BE2C (cell line): ENCODE measurements at regions not wholly inside any gene's neighbourhood (a gene's known extent, or its start where the extent isn't known, plus 50 kb on each side); places are given as distances from the start of the nearest gene placed in this dataset.
"Not testable (repeated sequence)": the region's sequence is repeated elsewhere in the genome, so short reads cannot be mapped to it uniquely, and the experiment has no call there.

ENCODE experiments used
- DNase-seq: peaks from one replicate; pipeline ENCODE4 v3.0.0-alpha.2; 2020
- H3K27me3 ChIP-seq: fragments of 250-450 bp; sonication (Bioruptor Pico); 2 replicates; pipeline ENCODE4 v1.5.1; 2020; ENCODE audit warnings: mild to moderate bottlenecking
- H3K36me3 ChIP-seq: fragments of 250-450 bp; sonication (Bioruptor Pico); 2 replicates; pipeline ENCODE4 v1.5.1; 2020; ENCODE audit warnings: mild to moderate bottlenecking
- H3K4me1 ChIP-seq: fragments of 250-450 bp; sonication (Bioruptor Pico); 2 replicates; pipeline ENCODE4 v1.5.1; 2020
- H3K4me3 ChIP-seq: 2 replicates; pipeline ENCODE4 v1.5.1; 2011; ENCODE audit warnings: low read depth, low read length
- H3K9me3 ChIP-seq: fragments of 250-450 bp; sonication (Bioruptor Pico); 2 replicates; pipeline ENCODE4 v1.5.1; 2020
- TF ChIP-seq, protein P1 (sequence below): IDR thresholded peaks from 2 replicates; pipeline ENCODE4 v1.5.1; 2012; ENCODE audit warnings: mild to moderate bottlenecking, low read depth, low read length

- no peaks in the 10 kb centered on the region for H3K4me1 ChIP-seq
- H3K27me3 ChIP-seq: no peaks in the 10 kb centered on the region
- no peak for DNase-seq
- H3K9me3 ChIP-seq: no peaks in the 10 kb centered on the region; the same call in 1 of the 2 replicates
- H3K36me3 ChIP-seq: no peaks in the 10 kb centered on the region
- TF ChIP-seq, protein P1, sequence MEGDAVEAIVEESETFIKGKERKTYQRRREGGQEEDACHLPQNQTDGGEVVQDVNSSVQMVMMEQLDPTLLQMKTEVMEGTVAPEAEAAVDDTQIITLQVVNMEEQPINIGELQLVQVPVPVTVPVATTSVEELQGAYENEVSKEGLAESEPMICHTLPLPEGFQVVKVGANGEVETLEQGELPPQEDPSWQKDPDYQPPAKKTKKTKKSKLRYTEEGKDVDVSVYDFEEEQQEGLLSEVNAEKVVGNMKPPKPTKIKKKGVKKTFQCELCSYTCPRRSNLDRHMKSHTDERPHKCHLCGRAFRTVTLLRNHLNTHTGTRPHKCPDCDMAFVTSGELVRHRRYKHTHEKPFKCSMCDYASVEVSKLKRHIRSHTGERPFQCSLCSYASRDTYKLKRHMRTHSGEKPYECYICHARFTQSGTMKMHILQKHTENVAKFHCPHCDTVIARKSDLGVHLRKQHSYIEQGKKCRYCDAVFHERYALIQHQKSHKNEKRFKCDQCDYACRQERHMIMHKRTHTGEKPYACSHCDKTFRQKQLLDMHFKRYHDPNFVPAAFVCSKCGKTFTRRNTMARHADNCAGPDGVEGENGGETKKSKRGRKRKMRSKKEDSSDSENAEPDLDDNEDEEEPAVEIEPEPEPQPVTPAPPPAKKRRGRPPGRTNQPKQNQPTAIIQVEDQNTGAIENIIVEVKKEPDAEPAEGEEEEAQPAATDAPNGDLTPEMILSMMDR: no peak
- H3K4me3 ChIP-seq: no peak overlapping the region
Observed at GRCh38 chr9:78143281-78144007, 92.4 kb upstream of the CEP78 start.

DNA sequence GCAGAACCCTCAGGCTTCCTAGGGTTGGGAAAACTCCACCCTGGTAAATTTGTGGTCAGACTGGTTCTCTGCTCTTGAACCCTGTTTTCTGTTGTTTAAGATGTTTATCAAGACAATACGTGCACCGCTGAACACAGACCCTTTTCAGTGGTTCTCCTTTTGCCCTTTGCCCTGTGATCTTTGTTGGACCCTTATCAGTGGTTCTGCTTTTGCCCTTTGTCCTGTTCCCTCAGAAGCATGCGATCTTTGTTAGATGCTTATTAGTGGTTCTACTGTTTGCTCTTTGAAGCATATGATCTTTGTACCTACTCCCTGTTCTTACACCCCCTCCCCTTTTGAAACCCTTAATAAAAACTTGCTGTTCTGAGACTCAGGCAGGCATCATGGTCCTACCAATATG, 93.6 kb upstream of the CEP78 start:
- DNase-seq, H3K9me3 ChIP-seq, H3K4me3 ChIP-seq, H3K27me3 ChIP-seq, H3K36me3 ChIP-seq, H3K4me1 ChIP-seq: not testable (repeated sequence)

- H3K4me3 ChIP-seq: no peak overlapping the region
- no peaks in the 10 kb centered on the region for H3K9me3 ChIP-seq
- no peaks in the 10 kb centered on the region for H3K4me1 ChIP-seq
- H3K27me3 ChIP-seq: no peaks in the 10 kb centered on the region
- DNase-seq: no peak
- TF ChIP-seq, protein P1: no peak
- no peaks in the 10 kb centered on the region for H3K36me3 ChIP-seq
Observed at GRCh38 chr9:78133751-78134150, 102.1 kb upstream of the CEP78 start.

DNA sequence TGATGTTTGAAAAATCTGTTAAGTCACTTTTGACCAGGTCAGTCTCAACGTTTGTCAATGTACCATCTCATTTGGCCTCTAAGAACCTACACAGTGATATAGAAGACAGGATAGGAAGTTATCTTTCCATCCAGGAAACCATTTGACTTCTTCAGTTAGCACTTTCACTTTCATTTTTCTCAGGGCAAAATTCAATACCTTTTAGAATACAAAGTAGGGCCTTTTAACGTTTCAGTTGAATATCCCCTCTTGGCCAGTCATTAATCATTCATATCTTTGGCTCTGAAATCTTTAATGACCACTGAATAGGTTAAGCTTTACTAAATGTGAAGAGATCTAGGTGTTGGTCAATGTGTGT, 101.1 kb upstream of the GNAQ start:
- H3K4me3 ChIP-seq: no peak overlapping the region

DNA sequence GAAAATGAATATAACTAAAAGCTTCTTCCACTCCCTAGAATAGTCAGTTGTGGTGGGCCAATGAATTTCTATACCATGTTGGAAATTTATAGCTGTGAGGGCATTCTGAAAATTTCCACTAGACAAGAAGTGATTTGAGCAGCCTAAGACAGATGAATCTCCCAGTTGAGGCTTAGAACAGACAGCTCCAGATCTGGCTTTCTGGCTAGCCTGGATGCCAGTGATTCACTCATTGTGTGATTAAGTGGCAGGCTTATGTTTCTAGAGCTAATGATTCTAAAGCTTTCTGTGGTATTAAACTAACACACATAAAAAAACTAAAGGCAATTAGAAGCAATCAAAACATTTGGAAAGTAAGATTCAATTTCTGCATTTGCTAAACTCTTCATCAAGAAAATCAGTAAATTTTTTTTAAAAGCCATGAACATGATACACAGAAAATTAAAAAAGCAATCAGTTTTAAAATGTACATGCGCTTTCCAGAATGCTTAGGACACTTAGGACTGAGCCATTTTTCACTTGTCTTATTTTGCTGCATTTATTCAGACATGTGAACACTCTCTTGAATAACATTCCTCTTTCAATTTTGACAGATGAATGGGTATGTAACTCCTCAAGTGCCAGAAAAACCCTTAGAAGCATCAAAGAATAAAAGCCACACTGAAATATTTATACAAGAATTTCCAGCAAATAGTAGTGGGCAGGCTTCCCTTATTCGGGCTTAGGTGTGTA, 100.5 kb upstream of the GNAQ start:
- H3K27me3 ChIP-seq: no peaks in the 10 kb centered on the region
- H3K9me3 ChIP-seq: no peaks in the 10 kb centered on the region
- H3K36me3 ChIP-seq: no peaks in the 10 kb centered on the region
- no peak for DNase-seq
- TF ChIP-seq, protein P1: no peak
- H3K4me3 ChIP-seq: no peak overlapping the region
- H3K4me1 ChIP-seq: no peaks in the 10 kb centered on the region

More for the DNA sequence above, 101.1 kb upstream of the GNAQ start:
- Histone ChIP-seq H3K36me3 (no peaks in the 10 kb centered on the region), H3K4me1 (no peaks in the 10 kb centered on the region), H3K27me3 (no peaks in the 10 kb centered on the region), H3K9me3 (no peaks in the 10 kb centered on the region)
- no peak for DNase-seq
- TF ChIP-seq, protein P1: no peak

- TF ChIP-seq, protein P1: no peak
Observed at GRCh38 chr9:78130853-78131252, 99.2 kb upstream of the GNAQ start.

More at GRCh38 chr9:78130853-78131252, 99.2 kb upstream of the GNAQ start:
- Histone ChIP-seq H3K4me1 (no peaks in the 10 kb centered on the region), H3K4me3 (no peak overlapping the region), H3K36me3 (no peaks in the 10 kb centered on the region), H3K27me3 (no peaks in the 10 kb centered on the region), H3K9me3 (no peaks in the 10 kb centered on the region)
- DNase-seq: no peak
